KOPT-K1 (cell line): ENCODE measurements at regions not wholly inside any gene's neighbourhood (a gene's known extent, or its start where the extent isn't known, plus 50 kb on each side); places are given as distances from the start of the nearest gene placed in this dataset.
"Not testable (repeated sequence)": the region's sequence is repeated elsewhere in the genome, so short reads cannot be mapped to it uniquely, and the experiment has no call there.

Experiments used
- H3K27ac ChIP-seq: fragments of 200-600 bp; sonication (generic); 2 replicates; pipeline ENCODE4 v1.5.1; 2016; ENCODE audit warnings: antibody characterized with exemption, mild to moderate bottlenecking, low read depth, low read length; ENCODE audit not compliant: poor library complexity, severe bottlenecking
- H3K36me3 ChIP-seq: fragments of 200-600 bp; sonication (generic); 2 replicates; pipeline ENCODE4 v1.5.1; 2017; ENCODE audit warnings: antibody characterized with exemption, mild to moderate bottlenecking, low read length, moderate library complexity; ENCODE audit not compliant: insufficient read depth
- H3K9me3 ChIP-seq: fragments of 200-600 bp; sonication (generic); 2 replicates; pipeline ENCODE4 v1.5.1; 2017; ENCODE audit warnings: antibody characterized with exemption, low read length, mild to moderate bottlenecking; ENCODE audit not compliant: insufficient read depth, poor library complexity, severe bottlenecking

DNA sequence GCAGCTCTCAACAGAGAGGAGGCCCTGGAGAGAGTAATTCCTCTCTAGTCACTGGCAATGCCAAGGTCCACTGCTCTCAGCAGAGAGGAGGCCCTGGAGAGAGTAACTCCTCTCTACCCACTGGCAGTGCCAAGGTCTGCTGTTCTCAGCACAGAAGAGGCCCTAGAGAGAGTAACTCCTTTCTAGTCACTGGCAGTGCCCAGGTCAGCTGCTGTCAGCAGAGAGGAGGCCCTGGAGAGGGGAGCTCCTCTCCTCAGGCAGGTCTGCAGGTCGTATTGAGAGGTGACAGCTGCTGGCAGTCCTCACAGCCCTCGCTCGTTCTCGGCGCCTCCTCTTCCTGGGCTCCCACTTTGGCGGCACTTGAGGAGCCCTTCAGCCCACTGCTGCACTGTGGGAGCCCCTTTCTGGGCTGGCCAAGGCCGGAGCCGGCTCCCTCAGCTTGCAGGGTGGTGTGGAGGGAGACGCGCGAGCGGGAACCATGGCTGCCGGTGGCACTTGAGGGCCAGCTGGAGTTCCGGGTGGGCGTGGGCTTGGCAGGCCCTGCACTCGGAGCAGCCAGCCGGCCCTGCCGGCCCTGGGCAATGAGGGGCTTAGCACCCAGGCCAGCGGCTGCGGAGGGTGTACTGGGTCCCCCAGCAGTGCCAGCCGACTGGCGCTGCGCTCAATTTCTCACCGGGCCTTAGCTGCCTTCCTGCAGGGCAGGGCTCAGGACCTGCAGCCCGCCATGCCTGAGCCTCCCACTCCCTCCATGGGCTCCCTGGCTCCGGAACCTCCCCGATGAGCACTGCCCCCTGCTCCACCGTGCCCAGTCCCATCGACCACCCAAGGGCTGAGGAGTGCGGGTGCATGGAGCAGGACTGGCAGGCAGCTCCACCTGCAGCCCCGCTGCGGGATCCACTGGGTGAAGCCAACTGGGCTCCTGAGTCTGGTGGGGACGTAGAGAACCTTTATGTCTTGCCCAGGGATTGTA is 642.9 kb downstream of the PRR16 start:
- H3K36me3 ChIP-seq = not testable (repeated sequence)
- H3K9me3 ChIP-seq = peaks cover 16% of the 10 kb centered on the region

GRCh38 chr5:121108725-121109124 is 644.6 kb downstream of the PRR16 start:
- H3K36me3 ChIP-seq = no peaks in the 10 kb centered on the region

More for the DNA sequence above, 642.9 kb downstream of the PRR16 start:
- H3K27ac ChIP-seq = not testable (repeated sequence)

DNA sequence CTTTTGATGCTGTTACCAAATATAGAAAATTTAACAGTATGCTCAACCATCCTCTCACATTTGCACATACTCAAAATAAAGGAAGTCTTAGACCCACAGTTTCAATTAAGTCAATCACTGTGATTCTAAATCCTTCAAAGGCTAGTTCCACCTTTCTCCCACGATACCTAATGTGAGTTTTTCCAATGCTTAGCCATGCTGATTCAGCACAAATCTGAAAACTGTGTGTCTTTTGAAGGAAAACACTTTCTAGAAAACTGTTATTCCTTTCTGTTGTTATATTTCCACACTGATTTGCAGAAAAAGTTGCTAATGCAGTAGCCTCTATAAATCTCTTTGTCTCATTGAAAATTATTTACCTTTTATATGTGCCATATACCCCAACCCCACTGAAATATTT is 645.7 kb downstream of the PRR16 start:
- no peak overlapping the region for H3K27ac ChIP-seq
- H3K9me3 ChIP-seq = peaks cover 16% of the 10 kb centered on the region
- H3K36me3 ChIP-seq = no peaks in the 10 kb centered on the region

More at GRCh38 chr5:121108725-121109124, 644.6 kb downstream of the PRR16 start:
- no peak overlapping the region for H3K27ac ChIP-seq
- H3K9me3 ChIP-seq = peaks cover 16% of the 10 kb centered on the region

GRCh38 chr5:121121786-121122185 is 657.7 kb downstream of the PRR16 start:
- H3K27ac ChIP-seq = no peak overlapping the region
- H3K9me3 ChIP-seq = no peaks in the 10 kb centered on the region
- H3K36me3 ChIP-seq = no peaks in the 10 kb centered on the region

DNA sequence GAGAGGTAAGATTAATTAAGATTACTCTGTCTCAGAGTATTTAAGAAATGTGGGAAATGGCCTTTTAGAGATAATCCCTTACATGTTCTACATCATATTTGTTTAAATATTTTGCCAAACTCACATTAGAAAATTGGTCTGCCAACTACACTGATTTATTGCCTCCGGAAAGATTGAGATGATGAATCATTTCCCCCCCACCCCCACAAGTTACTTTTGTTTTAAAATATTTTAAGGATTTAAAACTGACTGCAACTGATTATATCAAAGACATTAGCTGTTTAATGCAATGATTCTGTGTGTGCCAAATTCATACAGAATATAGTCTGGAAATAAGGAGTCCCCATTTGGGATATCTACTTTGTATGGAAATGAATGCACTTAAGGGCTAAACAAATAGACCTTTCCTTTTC is 674.4 kb downstream of the PRR16 start:
- Histone ChIP-seq H3K36me3 (no peaks in the 10 kb centered on the region), H3K27ac (no peak overlapping the region), H3K9me3 (peaks cover 20% of the 10 kb centered on the region)

- Histone ChIP-seq H3K36me3 (no peaks in the 10 kb centered on the region), H3K9me3 (peaks cover 20% of the 10 kb centered on the region), H3K27ac (no peak overlapping the region)
Observed at GRCh38 chr5:121138952-121139351, 674.9 kb downstream of the PRR16 start.

GRCh38 chr5:121144764-121145163 is 680.7 kb downstream of the PRR16 start:
- Histone ChIP-seq H3K36me3 (no peaks in the 10 kb centered on the region), H3K27ac (no peak overlapping the region), H3K9me3 (peaks cover 20% of the 10 kb centered on the region)

GRCh38 chr5:121151534-121151933 is 687.4 kb downstream of the PRR16 start:
- no peak overlapping the region for H3K27ac ChIP-seq
- no peaks in the 10 kb centered on the region for H3K9me3 ChIP-seq
- no peaks in the 10 kb centered on the region for H3K36me3 ChIP-seq

- Histone ChIP-seq H3K36me3 (no peaks in the 10 kb centered on the region), H3K9me3 (no peaks in the 10 kb centered on the region), H3K27ac (no peak overlapping the region)
Observed at GRCh38 chr5:121152411-121152810, 688.3 kb downstream of the PRR16 start.

- no peaks in the 10 kb centered on the region for H3K9me3 ChIP-seq
- no peak overlapping the region for H3K27ac ChIP-seq
- H3K36me3 ChIP-seq = no peaks in the 10 kb centered on the region
Observed at GRCh38 chr5:121156565-121156964, 692.5 kb downstream of the PRR16 start.

DNA sequence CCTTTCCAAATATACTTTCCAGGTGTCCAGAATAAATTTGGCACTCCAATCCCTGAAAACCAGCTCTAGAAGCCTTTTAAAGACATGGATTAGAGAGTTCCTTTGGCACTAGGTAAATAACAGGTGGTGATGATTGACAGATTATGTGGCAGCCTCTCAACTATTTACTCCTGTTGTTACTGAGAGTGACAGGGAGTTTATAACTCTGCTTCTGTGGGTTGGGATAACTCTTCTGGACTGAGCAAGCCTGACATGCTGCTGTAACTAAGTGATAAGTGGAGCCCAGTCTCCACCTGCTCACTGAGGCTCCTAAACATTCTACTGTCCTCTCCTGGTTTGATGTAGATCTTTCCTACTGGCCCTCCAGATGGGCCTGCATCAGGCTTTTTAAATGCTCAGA is 693.2 kb upstream of the FTMT start:
- Histone ChIP-seq H3K36me3 (no peaks in the 10 kb centered on the region), H3K9me3 (no peaks in the 10 kb centered on the region), H3K27ac (no peak overlapping the region)

GRCh38 chr5:121160591-121160990 is 691.1 kb upstream of the FTMT start:
- H3K27ac ChIP-seq = no peak overlapping the region
- H3K9me3 ChIP-seq = no peaks in the 10 kb centered on the region
- H3K36me3 ChIP-seq = no peaks in the 10 kb centered on the region

DNA sequence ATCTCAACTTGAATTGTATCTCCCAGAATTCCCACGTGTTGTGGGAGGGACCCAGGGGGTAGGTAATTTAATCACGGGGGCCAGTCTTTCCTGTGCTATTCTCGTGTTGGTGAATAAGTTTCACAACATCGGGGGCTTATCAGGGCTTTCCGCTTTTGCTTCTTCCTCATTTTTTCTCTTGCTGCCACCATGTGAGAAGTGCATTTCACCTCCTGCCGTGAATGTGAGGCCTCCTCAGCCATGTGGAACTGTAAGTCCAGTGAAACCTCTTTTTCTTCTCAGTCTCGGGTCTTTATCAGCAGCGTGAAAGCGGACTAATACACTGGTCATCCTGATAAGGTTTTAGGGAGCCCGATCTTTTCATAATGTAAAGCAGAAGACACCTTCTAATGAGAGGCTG is 687.0 kb upstream of the FTMT start:
- Histone ChIP-seq H3K27ac (no peak overlapping the region), H3K36me3 (no peaks in the 10 kb centered on the region), H3K9me3 (no peaks in the 10 kb centered on the region)

- Histone ChIP-seq H3K36me3 (no peaks in the 10 kb centered on the region), H3K27ac (no peak overlapping the region), H3K9me3 (no peaks in the 10 kb centered on the region)
Observed at GRCh38 chr5:121171361-121171760, 680.3 kb upstream of the FTMT start.

DNA sequence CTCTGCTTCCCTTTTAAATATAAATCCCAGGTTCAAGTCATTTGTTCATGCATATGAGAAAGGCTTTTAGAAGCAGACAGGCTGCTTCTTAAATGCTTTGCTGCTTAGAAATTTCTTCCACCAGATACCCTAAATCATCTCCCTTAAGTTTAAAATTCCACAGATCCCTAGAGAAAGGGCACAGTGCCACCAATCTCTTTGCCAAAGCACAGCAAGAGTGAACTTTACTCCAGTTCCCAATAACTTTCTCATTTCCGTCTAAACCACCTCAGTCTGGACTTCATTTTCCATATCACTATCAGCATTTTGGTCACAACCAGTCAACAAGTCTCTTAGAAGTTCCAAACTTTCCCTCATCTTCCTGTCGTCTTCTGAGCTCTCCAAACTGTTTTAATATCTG is 679.8 kb upstream of the FTMT start:
- Histone ChIP-seq H3K36me3 (no peaks in the 10 kb centered on the region), H3K9me3 (no peaks in the 10 kb centered on the region), H3K27ac (no peak overlapping the region)

- Histone ChIP-seq H3K9me3 (no peaks in the 10 kb centered on the region), H3K27ac (no peak overlapping the region), H3K36me3 (no peaks in the 10 kb centered on the region)
Observed at GRCh38 chr5:121174351-121174750, 677.3 kb upstream of the FTMT start.
